Lower leg skin (tissue), 3 donors: ENCODE measurements at regions not wholly inside any gene's neighbourhood (a gene's known extent, or its start where the extent isn't known, plus 50 kb on each side); places are given as distances from the start of the nearest gene placed in this dataset.

Source experiments
- POLR2A ChIP-seq, 2 donors: fragments of 450-650 bp; IDR thresholded peaks; one replicate each; pipeline ENCODE4 v1.6.1; 2016 to 2017; ENCODE audit warnings: antibody characterized with exemption in 2 of 2, mild to moderate bottlenecking in 1 of 2, moderate library complexity in 1 of 2
- TF ChIP-seq, protein P1 (sequence below), 3 donors: fragments of 450-650 bp; IDR thresholded peaks; one replicate each; pipeline ENCODE4 v1.5.1; 2016; ENCODE audit warnings: antibody characterized with exemption in 3 of 3, mild to moderate bottlenecking in 3 of 3, moderate library complexity in 2 of 3

DNA sequence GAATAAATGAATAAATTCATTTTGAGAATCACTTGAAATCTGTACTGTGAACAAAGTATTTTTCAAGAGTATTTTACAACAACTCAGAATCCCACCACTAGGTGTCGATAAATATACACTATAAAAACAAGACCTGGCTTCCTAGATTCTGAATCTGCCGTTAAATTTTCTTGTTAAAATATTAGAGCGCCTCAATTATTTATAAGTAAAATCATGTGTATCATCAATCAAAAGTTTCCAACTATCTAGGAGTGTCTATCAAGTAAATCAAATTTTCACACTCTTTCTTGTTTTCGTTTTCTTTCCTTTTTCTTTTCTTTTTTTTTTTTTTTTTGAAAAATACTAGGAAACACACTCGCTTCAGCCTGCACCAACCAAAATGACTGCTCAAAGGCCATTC, 179.2 kb upstream of the DCN start:
- TF ChIP-seq, protein P1, sequence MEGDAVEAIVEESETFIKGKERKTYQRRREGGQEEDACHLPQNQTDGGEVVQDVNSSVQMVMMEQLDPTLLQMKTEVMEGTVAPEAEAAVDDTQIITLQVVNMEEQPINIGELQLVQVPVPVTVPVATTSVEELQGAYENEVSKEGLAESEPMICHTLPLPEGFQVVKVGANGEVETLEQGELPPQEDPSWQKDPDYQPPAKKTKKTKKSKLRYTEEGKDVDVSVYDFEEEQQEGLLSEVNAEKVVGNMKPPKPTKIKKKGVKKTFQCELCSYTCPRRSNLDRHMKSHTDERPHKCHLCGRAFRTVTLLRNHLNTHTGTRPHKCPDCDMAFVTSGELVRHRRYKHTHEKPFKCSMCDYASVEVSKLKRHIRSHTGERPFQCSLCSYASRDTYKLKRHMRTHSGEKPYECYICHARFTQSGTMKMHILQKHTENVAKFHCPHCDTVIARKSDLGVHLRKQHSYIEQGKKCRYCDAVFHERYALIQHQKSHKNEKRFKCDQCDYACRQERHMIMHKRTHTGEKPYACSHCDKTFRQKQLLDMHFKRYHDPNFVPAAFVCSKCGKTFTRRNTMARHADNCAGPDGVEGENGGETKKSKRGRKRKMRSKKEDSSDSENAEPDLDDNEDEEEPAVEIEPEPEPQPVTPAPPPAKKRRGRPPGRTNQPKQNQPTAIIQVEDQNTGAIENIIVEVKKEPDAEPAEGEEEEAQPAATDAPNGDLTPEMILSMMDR (IDR thresholded peaks at IDR 0.05), result peak in 1 of 3 donors; percentile 24
- no peak for TF ChIP-seq POLR2A (IDR thresholded peaks at IDR 0.05)
